GM23338 (cell line): ENCODE measurements at regions not wholly inside any gene's neighbourhood (a gene's known extent, or its start where the extent isn't known, plus 50 kb on each side); places are given as distances from the start of the nearest gene placed in this dataset.

Source experiments
- ATAC-seq: fragments of 200-7000 bp; cut with Tn5 transposase; 3 replicates; pipeline ENCODE4 v1.9.1; 2020
- DNase-seq: peaks from one replicate; pipeline ENCODE4 v3.0.0-alpha.2; 2015; ENCODE audit warnings: low spot score
- H2AFZ ChIP-seq: fragments of 200-600 bp; sonication (generic); 2 replicates; pipeline ENCODE4 v1.8.0; 2016; ENCODE audit warnings: antibody characterized with exemption, mild to moderate bottlenecking, moderate library complexity
- H3F3A ChIP-seq: fragments of 200-600 bp; sonication (generic); replicated peaks from 2 replicates; pipeline ENCODE4 v1.8.0; 2017; ENCODE audit warnings: antibody characterized with exemption, mixed run types, low read depth
- H3K27ac ChIP-seq: fragments of 200-600 bp; sonication (generic); 2 replicates; pipeline ENCODE4 v1.6.1; 2016; ENCODE audit warnings: low read depth
- H3K27me3 ChIP-seq: fragments of 200-600 bp; sonication (generic); 2 replicates; pipeline ENCODE4 v1.8.0; 2016; ENCODE audit warnings: mild to moderate bottlenecking, mixed run types, moderate library complexity; ENCODE audit not compliant: insufficient read depth
- H3K36me3 ChIP-seq: fragments of 200-600 bp; sonication (generic); 2 replicates; pipeline ENCODE4 v1.8.0; 2016; ENCODE audit warnings: mild to moderate bottlenecking; ENCODE audit not compliant: insufficient read depth
- H3K4me1 ChIP-seq: fragments of 200-600 bp; sonication (generic); 2 replicates; pipeline ENCODE4 v1.8.0; 2016; ENCODE audit warnings: mild to moderate bottlenecking, moderate library complexity; ENCODE audit not compliant: insufficient read depth
- H3K4me2 ChIP-seq: fragments of 200-600 bp; sonication (generic); 2 replicates; pipeline ENCODE4 v1.7.1; 2017; ENCODE audit warnings: mixed run types
- H3K4me3 ChIP-seq: fragments of 200-600 bp; sonication (generic); 2 replicates; pipeline ENCODE4 v1.6.1; 2016; ENCODE audit warnings: mixed run types
- H3K79me2 ChIP-seq: fragments of 200-600 bp; sonication (generic); replicated peaks from 2 replicates; pipeline ENCODE4 v1.8.0; 2017; ENCODE audit warnings: mild to moderate bottlenecking; ENCODE audit not compliant: insufficient read depth
- H3K9me2 ChIP-seq: fragments of 200-600 bp; sonication (generic); 2 replicates; pipeline ENCODE4 v1.8.0; 2017; ENCODE audit not compliant: insufficient read depth
- H4K20me1 ChIP-seq: fragments of 200-600 bp; sonication (generic); replicated peaks from 2 replicates; pipeline ENCODE4 v1.8.0; 2017; ENCODE audit warnings: mild to moderate bottlenecking; ENCODE audit not compliant: insufficient read depth
- H3K27ac Mint-ChIP-seq: 2 replicates; pipeline ENCODE4 v1.8.0; 2020; ENCODE audit warnings: inconsistent platforms, mild to moderate bottlenecking, moderate library complexity, mixed read lengths
- H3K27me3 Mint-ChIP-seq: 3 replicates; pipeline ENCODE4 v1.8.0; 2022; ENCODE audit warnings: low read depth, mild to moderate bottlenecking, moderate library complexity, mixed read lengths, inconsistent platforms; ENCODE audit not compliant: insufficient read depth, poor library complexity
- H3K36me3 Mint-ChIP-seq: 3 replicates; pipeline ENCODE4 v1.8.0; 2021; ENCODE audit warnings: low read depth, mild to moderate bottlenecking, inconsistent platforms, moderate library complexity, mixed read lengths
- H3K4me1 Mint-ChIP-seq: 3 replicates; pipeline ENCODE4 v1.8.0; 2020; ENCODE audit warnings: mild to moderate bottlenecking, inconsistent platforms, mixed read lengths
- H3K4me3 Mint-ChIP-seq: 3 replicates; pipeline ENCODE4 v1.8.0; 2021; ENCODE audit warnings: moderate library complexity, mild to moderate bottlenecking, inconsistent platforms, mixed read lengths
- H3K9me3 Mint-ChIP-seq: 3 replicates; pipeline ENCODE4 v1.8.0; 2020; ENCODE audit warnings: moderate library complexity, mild to moderate bottlenecking, inconsistent platforms, mixed read lengths
- CREB1 ChIP-seq: fragments of 250-450 bp; sonication (Bioruptor Pico); IDR thresholded peaks from 2 replicates; pipeline ENCODE4 v1.5.0; 2020; ENCODE audit warnings: low read depth, mild to moderate bottlenecking, moderate library complexity
- CTCF ChIP-seq, 2 experiments: fragments of 200-600 bp in 1 of 2; sonication (generic) in 1 of 2; conservative IDR thresholded peaks; 2 replicates each; pipeline versions ENCODE4 v1.5.1 to v1.6.1; 2016 to 2017; ENCODE audit warnings: antibody characterized with exemption in 2 of 2, low read depth in 2 of 2, mild to moderate bottlenecking in 2 of 2, moderate library complexity in 1 of 2
- EZH2 ChIP-seq: fragments of 200-600 bp; sonication (generic); IDR thresholded peaks from one replicate; pipeline ENCODE4 v1.8.0; 2017; ENCODE audit warnings: antibody characterized with exemption, mild to moderate bottlenecking, low read depth; ENCODE audit not compliant: unreplicated experiment
- EZH2phosphoT487 ChIP-seq: fragments of 200-600 bp; sonication (generic); IDR thresholded peaks from one replicate; pipeline ENCODE4 v1.8.1; 2018; ENCODE audit warnings: antibody characterized with exemption; ENCODE audit not compliant: unreplicated experiment
- JUNB ChIP-seq: IDR thresholded peaks from one replicate; pipeline ENCODE4 v1.6.1; 2016; ENCODE audit warnings: antibody characterized with exemption; ENCODE audit not compliant: unreplicated experiment
- NANOG ChIP-seq: IDR thresholded peaks from 2 replicates; pipeline ENCODE4 v1.6.1; 2016; ENCODE audit warnings: antibody characterized with exemption, borderline replicate concordance
- POLR2AphosphoS5 ChIP-seq: IDR thresholded peaks from 2 replicates; pipeline ENCODE4 v1.6.1; 2016; ENCODE audit warnings: antibody characterized with exemption, low read depth
- STAT1 ChIP-seq: IDR thresholded peaks from one replicate; pipeline ENCODE4 v1.6.1; 2016; ENCODE audit warnings: antibody characterized with exemption; ENCODE audit not compliant: unreplicated experiment
- ZNF114 ChIP-seq: fragments of 250-450 bp; sonication (Bioruptor Pico); IDR thresholded peaks from 2 replicates; pipeline ENCODE4 v1.5.0; 2020; ENCODE audit warnings: mild to moderate bottlenecking, moderate library complexity
- ZNF331 ChIP-seq: fragments of 250-450 bp; sonication (Bioruptor Pico); IDR thresholded peaks from 2 replicates; pipeline ENCODE4 v1.5.0; 2020; ENCODE audit warnings: low read depth, mild to moderate bottlenecking, moderate library complexity
- TF ChIP-seq, protein P1 (sequence below): IDR thresholded peaks from one replicate; pipeline ENCODE4 v1.6.1; 2018; ENCODE audit warnings: antibody characterized with exemption; ENCODE audit not compliant: unreplicated experiment
- TF ChIP-seq, protein P2 (sequence below): IDR thresholded peaks from 2 replicates; pipeline ENCODE4 v1.6.1; 2016; ENCODE audit warnings: antibody characterized with exemption

DNA sequence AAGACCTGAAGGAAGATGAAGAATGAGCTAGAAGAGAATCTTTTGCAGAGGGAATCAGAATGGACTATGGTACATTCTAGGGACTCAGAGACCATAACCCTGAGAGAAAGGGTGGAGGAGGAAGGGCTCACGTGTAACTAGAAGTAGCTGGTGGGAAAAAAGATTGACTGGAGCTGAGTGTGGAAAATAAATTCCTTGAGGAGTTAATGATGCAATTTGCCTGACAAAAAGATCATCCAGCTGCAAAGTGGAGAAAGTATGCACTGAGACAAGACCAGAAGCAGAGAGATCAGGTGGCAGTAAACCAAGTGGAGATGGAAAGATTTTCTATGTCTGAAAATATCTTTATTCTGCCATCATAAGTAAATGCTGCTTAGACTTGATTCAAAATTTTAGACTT lies 52.9 kb upstream of the TBL1XR1 start (continued):
- TF ChIP-seq CTCF (conservative IDR thresholded peaks at IDR 0.05; ENCODE audit: low read depth in 2 of 2) (no peak), STAT1 (no peak), ZNF114 (CRISPR knock-in tag) (no peak), POLR2AphosphoS5 (no peak), EZH2phosphoT487 (no peak), EZH2 (no peak), JUNB (no peak), ZNF331 (CRISPR knock-in tag) (no peak), CREB1 (CRISPR knock-in tag) (no peak)
- TF ChIP-seq, protein P1, sequence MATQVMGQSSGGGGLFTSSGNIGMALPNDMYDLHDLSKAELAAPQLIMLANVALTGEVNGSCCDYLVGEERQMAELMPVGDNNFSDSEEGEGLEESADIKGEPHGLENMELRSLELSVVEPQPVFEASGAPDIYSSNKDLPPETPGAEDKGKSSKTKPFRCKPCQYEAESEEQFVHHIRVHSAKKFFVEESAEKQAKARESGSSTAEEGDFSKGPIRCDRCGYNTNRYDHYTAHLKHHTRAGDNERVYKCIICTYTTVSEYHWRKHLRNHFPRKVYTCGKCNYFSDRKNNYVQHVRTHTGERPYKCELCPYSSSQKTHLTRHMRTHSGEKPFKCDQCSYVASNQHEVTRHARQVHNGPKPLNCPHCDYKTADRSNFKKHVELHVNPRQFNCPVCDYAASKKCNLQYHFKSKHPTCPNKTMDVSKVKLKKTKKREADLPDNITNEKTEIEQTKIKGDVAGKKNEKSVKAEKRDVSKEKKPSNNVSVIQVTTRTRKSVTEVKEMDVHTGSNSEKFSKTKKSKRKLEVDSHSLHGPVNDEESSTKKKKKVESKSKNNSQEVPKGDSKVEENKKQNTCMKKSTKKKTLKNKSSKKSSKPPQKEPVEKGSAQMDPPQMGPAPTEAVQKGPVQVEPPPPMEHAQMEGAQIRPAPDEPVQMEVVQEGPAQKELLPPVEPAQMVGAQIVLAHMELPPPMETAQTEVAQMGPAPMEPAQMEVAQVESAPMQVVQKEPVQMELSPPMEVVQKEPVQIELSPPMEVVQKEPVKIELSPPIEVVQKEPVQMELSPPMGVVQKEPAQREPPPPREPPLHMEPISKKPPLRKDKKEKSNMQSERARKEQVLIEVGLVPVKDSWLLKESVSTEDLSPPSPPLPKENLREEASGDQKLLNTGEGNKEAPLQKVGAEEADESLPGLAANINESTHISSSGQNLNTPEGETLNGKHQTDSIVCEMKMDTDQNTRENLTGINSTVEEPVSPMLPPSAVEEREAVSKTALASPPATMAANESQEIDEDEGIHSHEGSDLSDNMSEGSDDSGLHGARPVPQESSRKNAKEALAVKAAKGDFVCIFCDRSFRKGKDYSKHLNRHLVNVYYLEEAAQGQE: no peak
- TF ChIP-seq, protein P2, sequence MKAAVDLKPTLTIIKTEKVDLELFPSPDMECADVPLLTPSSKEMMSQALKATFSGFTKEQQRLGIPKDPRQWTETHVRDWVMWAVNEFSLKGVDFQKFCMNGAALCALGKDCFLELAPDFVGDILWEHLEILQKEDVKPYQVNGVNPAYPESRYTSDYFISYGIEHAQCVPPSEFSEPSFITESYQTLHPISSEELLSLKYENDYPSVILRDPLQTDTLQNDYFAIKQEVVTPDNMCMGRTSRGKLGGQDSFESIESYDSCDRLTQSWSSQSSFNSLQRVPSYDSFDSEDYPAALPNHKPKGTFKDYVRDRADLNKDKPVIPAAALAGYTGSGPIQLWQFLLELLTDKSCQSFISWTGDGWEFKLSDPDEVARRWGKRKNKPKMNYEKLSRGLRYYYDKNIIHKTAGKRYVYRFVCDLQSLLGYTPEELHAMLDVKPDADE: no peak

GRCh38 chr3:177251755-177252154 lies 54.5 kb upstream of the TBL1XR1 start:
- no peaks in the 10 kb centered on the region for H3F3A ChIP-seq
- no peak for TF ChIP-seq NANOG
- no peak for TF ChIP-seq STAT1
- no peak for TF ChIP-seq EZH2
- TF ChIP-seq JUNB: no peak
- no peak for TF ChIP-seq CREB1 (CRISPR knock-in tag)
- TF ChIP-seq ZNF331 (CRISPR knock-in tag): no peak
- no peak for TF ChIP-seq POLR2AphosphoS5
- TF ChIP-seq CTCF (conservative IDR thresholded peaks at IDR 0.05; ENCODE audit: low read depth in 2 of 2): no peak
- no peak for TF ChIP-seq ZNF114 (CRISPR knock-in tag)
- TF ChIP-seq, protein P1: no peak

More at GRCh38 chr3:177251755-177252154, 54.5 kb upstream of the TBL1XR1 start:
- no peaks in the 10 kb centered on the region for H3K36me3 ChIP-seq
- H3K4me1 ChIP-seq: 0 out of 2 replicates have a peak, but pooled peaks cover 10% of the 10 kb centered on the region
- Mint-ChIP-seq H3K9me3 (peaks cover 3% of the 10 kb centered on the region; the same call in 2 of the 3 replicates), H3K4me3 (no peak overlapping the region), H3K27ac (no peak overlapping the region), H3K4me1 (peaks cover 6% of the 10 kb centered on the region), H3K36me3 (no peaks in the 10 kb centered on the region; the same call in 2 of the 3 replicates), H3K27me3 (peaks cover 2% of the 10 kb centered on the region)
- H3K9me2 ChIP-seq: no peaks in the 10 kb centered on the region
- H3K27me3 ChIP-seq: no peaks in the 10 kb centered on the region
- no peak overlapping the region for H3K4me3 ChIP-seq
- H2AFZ ChIP-seq: no peak overlapping the region
- no peak overlapping the region for H3K27ac ChIP-seq
- no peaks in the 10 kb centered on the region for H3K79me2 ChIP-seq
- no peak overlapping the region for H3K4me2 ChIP-seq
- H4K20me1 ChIP-seq: no peaks in the 10 kb centered on the region
- ATAC-seq (no peak), DNase-seq (no peak)
